Fibroblast of villous mesenchyme (primary cell): ENCODE measurements at regions not wholly inside any gene's neighbourhood (a gene's known extent, or its start where the extent isn't known, plus 50 kb on each side); places are given as distances from the start of the nearest gene placed in this dataset.
A peak's percentile ranks its signal among the peaks of the same experiment; 100 is the strongest.

ENCODE experiments used
- DNase-seq: peaks from one replicate; pipeline ENCODE4 v3.0.0-alpha.2; 2010; ENCODE audit warnings: low read depth
- H3K4me3 ChIP-seq: 2 replicates; pipeline ENCODE4 v1.5.1; 2011; ENCODE audit warnings: low read depth, mild to moderate bottlenecking, low read length
- CTCF ChIP-seq: IDR thresholded peaks from 2 replicates; pipeline ENCODE4 v1.5.1; 2012; ENCODE audit warnings: low read depth, mild to moderate bottlenecking, low read length; ENCODE audit not compliant: insufficient read depth

- H3K4me3 ChIP-seq = no peak overlapping the region
- TF ChIP-seq CTCF = no peak
- DNase-seq = no peak
These were observed 218.1 kb upstream of the KCNJ16 start for GRCh38 chr17:69856946-69857345.

GRCh38 chr17:69857412-69857835 lies 217.6 kb upstream of the KCNJ16 start:
- peak; percentile 85 for DNase-seq
- no peak overlapping the region for H3K4me3 ChIP-seq
- no peak for TF ChIP-seq CTCF

DNA sequence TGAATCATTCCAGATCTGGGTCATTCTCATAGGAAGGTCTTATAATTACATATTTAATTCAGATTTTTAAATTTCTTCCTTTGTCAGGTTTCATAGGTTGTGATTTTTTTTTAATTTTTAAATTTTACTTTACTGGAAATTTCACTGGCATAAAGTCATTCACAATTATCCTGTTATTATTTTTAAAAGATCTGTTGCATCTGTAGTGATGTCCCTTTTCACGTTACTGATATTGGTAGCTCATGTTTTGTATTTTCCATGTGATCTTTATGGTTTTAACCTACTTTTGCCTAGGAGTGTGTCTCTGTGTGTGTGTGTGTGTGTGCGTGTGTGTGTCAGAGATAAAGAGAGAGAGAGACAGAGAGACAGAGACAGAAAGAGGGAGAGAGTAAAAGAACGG lies 216.6 kb upstream of the KCNJ16 start:
- DNase-seq = peak; percentile 17
- TF ChIP-seq CTCF = no peak
- H3K4me3 ChIP-seq = no peak overlapping the region

- TF ChIP-seq CTCF = no peak
- DNase-seq = no peak
- no peak overlapping the region for H3K4me3 ChIP-seq
These were observed 214.8 kb upstream of the KCNJ16 start for GRCh38 chr17:69860142-69860680.

- no peak overlapping the region for H3K4me3 ChIP-seq
- no peak for TF ChIP-seq CTCF
- DNase-seq = peak; percentile 14
These were observed 210.6 kb upstream of the KCNJ16 start for GRCh38 chr17:69864462-69864861.

DNA sequence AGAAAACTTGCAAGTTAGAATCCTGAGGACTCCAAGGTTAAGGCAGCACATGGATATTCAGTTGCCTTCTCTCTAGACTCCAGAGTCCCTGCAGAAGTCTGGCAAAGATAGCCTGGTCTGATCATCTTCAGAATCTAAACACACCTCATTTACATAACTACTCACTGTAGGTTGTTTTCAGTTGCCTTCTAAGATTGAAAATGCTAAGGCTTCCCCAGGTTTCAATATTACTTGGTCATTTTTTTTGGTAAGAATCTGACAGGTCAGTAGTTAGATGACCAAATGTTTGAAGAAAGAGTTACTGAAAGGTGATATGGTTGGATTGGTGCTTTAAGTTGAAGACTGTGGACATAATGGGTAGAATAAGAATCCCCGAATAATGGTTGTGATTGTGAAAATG lies 205.4 kb upstream of the KCNJ16 start:
- no peak for DNase-seq
- no peak for TF ChIP-seq CTCF
- no peak overlapping the region for H3K4me3 ChIP-seq

GRCh38 chr17:69870091-69870530 lies 204.9 kb upstream of the KCNJ16 start:
- peak; percentile 15 for DNase-seq
- TF ChIP-seq CTCF = no peak
- no peak overlapping the region for H3K4me3 ChIP-seq
